Endodermal cell (in vitro differentiated cells): ENCODE measurements at regions not wholly inside any gene's neighbourhood (a gene's known extent, or its start where the extent isn't known, plus 50 kb on each side); places are given as distances from the start of the nearest gene placed in this dataset.

Experiments used
- DNase-seq: peaks from one replicate; pipeline ENCODE4 v3.0.0-alpha.2; 2017
- H3K27ac ChIP-seq: 2 replicates; pipeline ENCODE4 v1.5.1; 2013; ENCODE audit warnings: mild to moderate bottlenecking, low read depth, low read length, moderate library complexity
- H3K27me3 ChIP-seq: 2 replicates; pipeline ENCODE4 v1.6.1; 2013; ENCODE audit warnings: mild to moderate bottlenecking, low read length, moderate library complexity; ENCODE audit not compliant: insufficient read depth, control insufficient read depth, poor library complexity, severe bottlenecking
- H3K36me3 ChIP-seq: 2 replicates; pipeline ENCODE4 v1.7.0; 2013; ENCODE audit warnings: mild to moderate bottlenecking, low read length, moderate library complexity; ENCODE audit not compliant: control insufficient read depth, insufficient read depth
- H3K4me1 ChIP-seq: one replicate; pipeline ENCODE4 v1.7.0; 2013; ENCODE audit warnings: low read length; ENCODE audit not compliant: control insufficient read depth, insufficient read depth
- H3K4me3 ChIP-seq: 2 replicates; pipeline ENCODE4 v1.5.1; 2013; ENCODE audit warnings: mild to moderate bottlenecking, low read length, moderate library complexity
- H3K9ac ChIP-seq: 2 replicates; pipeline ENCODE4 v1.6.1; 2013; ENCODE audit warnings: mild to moderate bottlenecking, low read length, moderate library complexity; ENCODE audit not compliant: poor library complexity, severe bottlenecking; ENCODE audit errors: extremely low read depth
- H3K9me3 ChIP-seq: 2 replicates; pipeline ENCODE4 v1.6.1; 2013; ENCODE audit warnings: mild to moderate bottlenecking, low read length, moderate library complexity; ENCODE audit not compliant: control insufficient read depth
- H3K27ac Mint-ChIP-seq: 2 replicates; pipeline ENCODE4 v1.8.0; 2020; ENCODE audit warnings: mixed read lengths
- H3K27me3 Mint-ChIP-seq: 2 replicates; pipeline ENCODE4 v1.8.0; 2021; ENCODE audit warnings: mild to moderate bottlenecking, mixed read lengths; ENCODE audit not compliant: insufficient read depth
- H3K36me3 Mint-ChIP-seq: 2 replicates; pipeline ENCODE4 v1.8.0; 2020; ENCODE audit warnings: low read depth, mixed read lengths
- H3K4me1 Mint-ChIP-seq: 2 replicates; pipeline ENCODE4 v1.8.0; 2020; ENCODE audit warnings: mixed read lengths
- H3K4me3 Mint-ChIP-seq: 2 replicates; pipeline ENCODE4 v1.8.0; 2020; ENCODE audit warnings: mild to moderate bottlenecking, moderate library complexity, mixed read lengths
- H3K9me3 Mint-ChIP-seq: 2 replicates; pipeline ENCODE4 v1.8.0; 2020; ENCODE audit warnings: mild to moderate bottlenecking, mixed read lengths
- WGBS, 2 experiments: methylation state at CpG; one replicate each; pipeline versions ENCODE4 v1.1.5 to v1.1.7; 2013; ENCODE audit warnings: missing lambda C conversion rate in 2 of 2, mixed read lengths in 1 of 2; ENCODE audit not compliant: insufficient coverage in 1 of 2, insufficient read length in 1 of 2; 5-methylcytosine and 5-hydroxymethylcytosine counted together
- TF ChIP-seq, protein P1 (sequence below): fragments of 200-600 bp; sonication (generic); conservative IDR thresholded peaks from 2 replicates; pipeline ENCODE4 v1.5.0; 2021; ENCODE audit warnings: antibody characterized with exemption, mild to moderate bottlenecking

DNA sequence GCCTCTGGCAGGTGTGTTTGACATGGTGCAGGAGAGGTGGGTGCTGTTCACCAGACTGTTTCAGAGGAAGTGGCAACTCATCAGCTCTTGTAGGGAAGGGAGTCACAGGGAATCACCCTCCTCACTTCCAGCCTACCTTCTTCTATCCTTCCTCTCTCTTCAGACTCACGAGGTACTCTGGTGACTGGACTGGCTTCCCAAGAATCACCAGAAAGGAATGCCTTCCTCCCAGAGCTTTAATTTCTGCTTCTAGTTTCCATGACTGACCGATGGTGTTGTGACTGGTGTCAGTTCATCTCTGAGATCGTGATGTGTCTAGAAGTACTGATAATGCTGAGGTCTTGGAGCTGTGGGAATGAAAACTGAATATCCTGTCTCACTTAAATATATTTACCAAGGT is 247.3 kb downstream of the KCTD12 start:
- Mint-ChIP-seq H3K27me3 (no peaks in the 10 kb centered on the region), H3K9me3 (no peaks in the 10 kb centered on the region), H3K27ac (no peak overlapping the region), H3K36me3 (no peaks in the 10 kb centered on the region), H3K4me3 (no peak overlapping the region), H3K4me1 (no peaks in the 10 kb centered on the region)
- H3K4me3 ChIP-seq, result no peak overlapping the region
- 20 to 74% methylated on average over 1 to 3 of the region's 3 CpGs for WGBS, 2 experiments
- no peak for DNase-seq
- H3K27ac ChIP-seq, result no peak overlapping the region
- no peak overlapping the region for H3K9ac ChIP-seq
- no peaks in the 10 kb centered on the region for H3K27me3 ChIP-seq
- no peaks in the 10 kb centered on the region for H3K4me1 ChIP-seq
- no peaks in the 10 kb centered on the region for H3K36me3 ChIP-seq
- TF ChIP-seq, protein P1, sequence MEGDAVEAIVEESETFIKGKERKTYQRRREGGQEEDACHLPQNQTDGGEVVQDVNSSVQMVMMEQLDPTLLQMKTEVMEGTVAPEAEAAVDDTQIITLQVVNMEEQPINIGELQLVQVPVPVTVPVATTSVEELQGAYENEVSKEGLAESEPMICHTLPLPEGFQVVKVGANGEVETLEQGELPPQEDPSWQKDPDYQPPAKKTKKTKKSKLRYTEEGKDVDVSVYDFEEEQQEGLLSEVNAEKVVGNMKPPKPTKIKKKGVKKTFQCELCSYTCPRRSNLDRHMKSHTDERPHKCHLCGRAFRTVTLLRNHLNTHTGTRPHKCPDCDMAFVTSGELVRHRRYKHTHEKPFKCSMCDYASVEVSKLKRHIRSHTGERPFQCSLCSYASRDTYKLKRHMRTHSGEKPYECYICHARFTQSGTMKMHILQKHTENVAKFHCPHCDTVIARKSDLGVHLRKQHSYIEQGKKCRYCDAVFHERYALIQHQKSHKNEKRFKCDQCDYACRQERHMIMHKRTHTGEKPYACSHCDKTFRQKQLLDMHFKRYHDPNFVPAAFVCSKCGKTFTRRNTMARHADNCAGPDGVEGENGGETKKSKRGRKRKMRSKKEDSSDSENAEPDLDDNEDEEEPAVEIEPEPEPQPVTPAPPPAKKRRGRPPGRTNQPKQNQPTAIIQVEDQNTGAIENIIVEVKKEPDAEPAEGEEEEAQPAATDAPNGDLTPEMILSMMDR, result no peak
- no peaks in the 10 kb centered on the region for H3K9me3 ChIP-seq

DNA sequence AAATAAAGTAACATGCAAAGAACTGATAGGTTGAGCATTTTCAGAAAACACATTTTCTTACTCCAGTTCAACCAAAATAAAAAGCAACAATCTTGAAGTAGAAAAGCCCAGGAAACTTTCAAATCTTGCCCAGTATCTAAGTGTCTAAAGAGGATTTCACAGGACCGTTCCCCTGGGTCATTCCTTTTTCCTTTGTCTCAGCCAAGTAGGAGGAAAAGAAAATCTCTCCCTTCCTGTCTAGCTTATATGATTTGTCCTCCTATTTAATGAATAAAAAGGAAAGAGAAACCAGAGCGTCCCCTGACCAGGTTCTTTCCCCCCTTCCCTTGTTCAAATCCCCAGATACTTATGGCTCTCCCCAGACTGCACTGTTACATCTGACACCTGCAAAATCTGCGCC is 248.0 kb downstream of the KCTD12 start:
- H3K4me1 ChIP-seq, result no peaks in the 10 kb centered on the region
- no peaks in the 10 kb centered on the region for H3K9me3 ChIP-seq
- Mint-ChIP-seq H3K4me1 (no peaks in the 10 kb centered on the region), H3K36me3 (no peaks in the 10 kb centered on the region), H3K4me3 (no peak overlapping the region), H3K27me3 (no peaks in the 10 kb centered on the region), H3K9me3 (no peaks in the 10 kb centered on the region), H3K27ac (no peak overlapping the region)
- WGBS, 2 experiments, result 88 to 100% methylated on average over 1 to 3 of the region's 3 CpGs
- no peak for DNase-seq
- no peak overlapping the region for H3K27ac ChIP-seq
- TF ChIP-seq, protein P1, result no peak
- H3K9ac ChIP-seq, result no peak overlapping the region
- H3K27me3 ChIP-seq, result no peaks in the 10 kb centered on the region
- H3K36me3 ChIP-seq, result no peaks in the 10 kb centered on the region
- no peak overlapping the region for H3K4me3 ChIP-seq

DNA sequence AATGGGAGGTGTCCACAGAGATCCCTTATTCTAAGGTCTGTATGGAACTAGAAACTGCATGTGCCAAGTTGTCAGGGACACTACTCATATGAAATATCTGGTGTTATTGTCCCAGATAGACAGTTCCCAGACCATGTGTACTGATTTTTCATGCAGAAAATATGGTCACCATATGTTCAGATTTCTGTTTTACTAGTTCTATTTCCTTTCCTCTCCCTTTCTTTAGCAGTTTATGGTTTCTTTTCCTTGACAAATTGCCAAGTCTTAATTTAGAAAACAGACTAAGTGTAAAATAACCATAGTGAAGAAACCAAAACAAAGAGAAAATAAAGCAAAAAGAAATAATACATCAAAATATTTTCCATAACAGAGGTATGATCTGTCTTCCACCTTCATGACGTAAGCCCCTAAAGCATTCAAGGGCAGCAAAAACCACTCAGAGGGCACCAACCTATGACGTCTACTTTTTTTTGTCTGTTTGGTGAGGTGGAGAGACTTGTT is 248.5 kb downstream of the KCTD12 start:
- no peaks in the 10 kb centered on the region for H3K27me3 Mint-ChIP-seq
- no peaks in the 10 kb centered on the region for H3K4me1 Mint-ChIP-seq
- no peak overlapping the region for H3K4me3 Mint-ChIP-seq
- H3K27ac ChIP-seq, result no peak overlapping the region
- TF ChIP-seq, protein P1, result no peak
- no peaks in the 10 kb centered on the region for H3K9me3 Mint-ChIP-seq
- no peak for DNase-seq
- 95% methylated on average over 2 of the region's 2 CpGs; no CpG with 5 or more reads in 1 of the 2 experiments for WGBS, 2 experiments
- no peaks in the 10 kb centered on the region for H3K27me3 ChIP-seq
- H3K36me3 Mint-ChIP-seq, result no peaks in the 10 kb centered on the region
- H3K36me3 ChIP-seq, result no peaks in the 10 kb centered on the region
- H3K4me1 ChIP-seq, result no peaks in the 10 kb centered on the region
- H3K9me3 ChIP-seq, result no peaks in the 10 kb centered on the region
- H3K9ac ChIP-seq, result no peak overlapping the region
- H3K4me3 ChIP-seq, result no peak overlapping the region
- no peak overlapping the region for H3K27ac Mint-ChIP-seq
